ENCODE measurements at regions not wholly inside any gene's neighbourhood (a gene's known extent, or its start where the extent isn't known, plus 50 kb on each side); places are given as distances from the start of the nearest gene placed in this dataset.

- intact Hi-C loops (cut with DNase I; ENCODE audit: low total_unique reads), result no loop called here
- no peaks in the 10 kb centered on the region for H3K27me3 ChIP-seq (replicated peaks in 1 of 7)
- H3K27ac ChIP-seq, result no peak overlapping the region
- no peak overlapping the region for H3K4me3 ChIP-seq
- H3K36me3 ChIP-seq, result no peaks in the 10 kb centered on the region
- H3K9me3 ChIP-seq, result no peaks in the 10 kb centered on the region
- H3K4me1 ChIP-seq, result no peaks in the 10 kb centered on the region
- no peak for DNase-seq
- TF ChIP-seq POLR2AphosphoS5 (IDR thresholded peaks at IDR 0.05), result no peak
- no peak for TF ChIP-seq CTCF (IDR thresholded peaks at IDR 0.05 in 8 of 11, conservative IDR thresholded peaks at IDR 0.05 in 3 of 11)
- no peak for TF ChIP-seq POLR2A (IDR thresholded peaks at IDR 0.05)
Observed at GRCh38 chr10:106401967-106402366, 762.5 kb downstream of the SORCS1 start.

GRCh38 chr10:106401161-106401560 is 763.3 kb downstream of the SORCS1 start:
- no peak for DNase-seq
- H3K36me3 ChIP-seq, result no peaks in the 10 kb centered on the region

GRCh38 chr10:106399112-106399511 is 765.4 kb downstream of the SORCS1 start:
- Histone ChIP-seq H3K36me3 (no peaks in the 10 kb centered on the region), H3K27ac (no peak overlapping the region), H3K4me1 (no peaks in the 10 kb centered on the region), H3K9me3 (no peaks in the 10 kb centered on the region), H3K27me3 (replicated peaks in 1 of 7) (no peaks in the 10 kb centered on the region), H3K4me3 (no peak overlapping the region)
- WGBS, 5 donors, result 62 to 87% (median 69%) methylated on average over 4 of the region's 4 CpGs
- intact Hi-C loops (cut with DNase I; ENCODE audit: low total_unique reads), result no loop called here
- DNase-seq, result no peak
- TF ChIP-seq POLR2AphosphoS5 (IDR thresholded peaks at IDR 0.05) (no peak), CTCF (IDR thresholded peaks at IDR 0.05 in 8 of 11, conservative IDR thresholded peaks at IDR 0.05 in 3 of 11) (no peak), POLR2A (IDR thresholded peaks at IDR 0.05) (no peak)

More at GRCh38 chr10:106401161-106401560, 763.3 kb downstream of the SORCS1 start:
- H3K4me3 ChIP-seq, result no peak overlapping the region
- no peaks in the 10 kb centered on the region for H3K9me3 ChIP-seq
- no peak overlapping the region for H3K27ac ChIP-seq
- H3K27me3 ChIP-seq (replicated peaks in 1 of 7), result no peaks in the 10 kb centered on the region
- H3K4me1 ChIP-seq, result no peaks in the 10 kb centered on the region
- TF ChIP-seq CTCF (IDR thresholded peaks at IDR 0.05 in 8 of 11, conservative IDR thresholded peaks at IDR 0.05 in 3 of 11) (no peak), POLR2AphosphoS5 (IDR thresholded peaks at IDR 0.05) (no peak), POLR2A (IDR thresholded peaks at IDR 0.05) (no peak)
- intact Hi-C loops (cut with DNase I; ENCODE audit: low total_unique reads), result no loop called here

GRCh38 chr10:106396192-106396591 is 768.3 kb downstream of the SORCS1 start:
- TF ChIP-seq CTCF (IDR thresholded peaks at IDR 0.05 in 8 of 11, conservative IDR thresholded peaks at IDR 0.05 in 3 of 11), result no peak
- no peak for TF ChIP-seq POLR2AphosphoS5 (IDR thresholded peaks at IDR 0.05)
- no peak for TF ChIP-seq POLR2A (IDR thresholded peaks at IDR 0.05)
- WGBS, 5 donors, result 52 to 73% (median 60%) methylated on average over 2 of the region's 2 CpGs

More at GRCh38 chr10:106396192-106396591, 768.3 kb downstream of the SORCS1 start:
- Histone ChIP-seq H3K36me3 (no peaks in the 10 kb centered on the region), H3K9me3 (no peaks in the 10 kb centered on the region), H3K27me3 (replicated peaks in 1 of 7) (no peaks in the 10 kb centered on the region), H3K27ac (no peak overlapping the region), H3K4me3 (no peak overlapping the region), H3K4me1 (no peaks in the 10 kb centered on the region)
- DNase-seq, result no peak
- intact Hi-C loops (cut with DNase I; ENCODE audit: low total_unique reads), result no loop called here

All from spleen (tissue), 11 donors.